ENCODE measurements at regions not wholly inside any gene's neighbourhood (a gene's known extent, or its start where the extent isn't known, plus 50 kb on each side); places are given as distances from the start of the nearest gene placed in this dataset.

DNA sequence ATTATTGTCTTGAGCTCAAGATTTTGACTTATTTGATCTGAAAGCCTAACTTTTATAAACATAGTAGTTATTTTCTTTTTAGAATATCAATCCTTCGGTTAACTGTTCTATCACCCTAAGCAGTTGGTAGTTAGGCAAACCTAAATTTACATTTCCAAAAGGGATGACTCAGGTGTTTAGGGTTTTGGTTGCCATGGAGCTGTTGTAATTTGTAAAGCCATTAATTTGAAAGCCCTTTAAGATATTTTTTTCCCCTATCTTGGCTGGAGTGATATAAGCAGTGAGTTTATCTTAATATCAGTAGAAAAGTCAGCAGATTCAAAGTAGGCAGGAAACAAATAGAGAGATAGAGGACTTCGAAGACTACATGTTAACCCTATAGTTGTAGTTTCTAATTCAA is 1472.6 kb upstream of the CELF2 start:
- TF ChIP-seq GATA3 (IDR thresholded peaks at IDR 0.05; ENCODE audit: low read depth, low read length) (no peak), GATA2 (IDR thresholded peaks at IDR 0.05; ENCODE audit: low read depth, low read length) (no peak)

All from SH-SY5Y (cell line).